Neural progenitor cell (in vitro differentiated cells): ENCODE measurements at regions not wholly inside any gene's neighbourhood (a gene's known extent, or its start where the extent isn't known, plus 50 kb on each side); places are given as distances from the start of the nearest gene placed in this dataset.
"Not testable (repeated sequence)": the region's sequence is repeated elsewhere in the genome, so short reads cannot be mapped to it uniquely, and the experiment has no call there.

Experiments used
- CTCF ChIP-seq: fragments of 200-600 bp; sonication (generic); IDR thresholded peaks from 2 replicates; pipeline ENCODE4 v1.5.1; 2017; ENCODE audit warnings: antibody characterized with exemption, mild to moderate bottlenecking
- EZH2 ChIP-seq: fragments of 200-600 bp; sonication (generic); IDR thresholded peaks from 2 replicates; pipeline ENCODE4 v1.6.1; 2017; ENCODE audit warnings: antibody characterized with exemption, mild to moderate bottlenecking, moderate library complexity
- EZH2phosphoT487 ChIP-seq: fragments of 200-600 bp; sonication (generic); IDR thresholded peaks from 2 replicates; pipeline ENCODE4 v1.6.1; 2017; ENCODE audit warnings: antibody characterized with exemption

- TF ChIP-seq CTCF, EZH2, EZH2phosphoT487: not testable (repeated sequence)
These were observed 250.4 kb upstream of the NOTCH2NLA start for GRCh38 chr1:146479188-146479587.
